Astrocyte of the cerebellum (primary cell): ENCODE measurements at regions not wholly inside any gene's neighbourhood (a gene's known extent, or its start where the extent isn't known, plus 50 kb on each side); places are given as distances from the start of the nearest gene placed in this dataset.

Source experiments
- DNase-seq: peaks from one replicate; pipeline ENCODE4 v3.0.0-alpha.2; 2011; ENCODE audit warnings: low read depth
- H3K4me3 ChIP-seq: 2 replicates; pipeline ENCODE4 v1.5.1; 2011; ENCODE audit warnings: mild to moderate bottlenecking, low read depth, low read length, moderate library complexity
- CTCF ChIP-seq: IDR thresholded peaks from 2 replicates; pipeline ENCODE4 v1.5.1; 2012; ENCODE audit warnings: low read length, low read depth, moderate library complexity, mild to moderate bottlenecking; ENCODE audit errors: missing control alignments
- in situ Hi-C: cut with HindIII; loops from 2 replicates; pipeline ENCODE4 v1.10.0; 2017; ENCODE audit warnings: low sequenced_read_pairs

- in situ Hi-C loops: no loop called here
- no peak overlapping the region for H3K4me3 ChIP-seq
- DNase-seq: no peak
- no peak for TF ChIP-seq CTCF
Measured at GRCh38 chr21:26412885-26413284, 160.2 kb downstream of the CYYR1 start.

- in situ Hi-C loops: no loop called here
- TF ChIP-seq CTCF: no peak
- DNase-seq: no peak
- H3K4me3 ChIP-seq: no peak overlapping the region
Measured at GRCh38 chr21:26409735-26410134, 163.4 kb downstream of the CYYR1 start.

GRCh38 chr21:26408511-26408910, 164.6 kb downstream of the CYYR1 start:
- DNase-seq: no peak
- in situ Hi-C loops: no loop called here
- TF ChIP-seq CTCF: no peak
- H3K4me3 ChIP-seq: no peak overlapping the region

GRCh38 chr21:26406526-26406925, 166.6 kb downstream of the CYYR1 start:
- in situ Hi-C loops: no loop called here
- TF ChIP-seq CTCF: no peak
- H3K4me3 ChIP-seq: no peak overlapping the region
- DNase-seq: no peak

DNA sequence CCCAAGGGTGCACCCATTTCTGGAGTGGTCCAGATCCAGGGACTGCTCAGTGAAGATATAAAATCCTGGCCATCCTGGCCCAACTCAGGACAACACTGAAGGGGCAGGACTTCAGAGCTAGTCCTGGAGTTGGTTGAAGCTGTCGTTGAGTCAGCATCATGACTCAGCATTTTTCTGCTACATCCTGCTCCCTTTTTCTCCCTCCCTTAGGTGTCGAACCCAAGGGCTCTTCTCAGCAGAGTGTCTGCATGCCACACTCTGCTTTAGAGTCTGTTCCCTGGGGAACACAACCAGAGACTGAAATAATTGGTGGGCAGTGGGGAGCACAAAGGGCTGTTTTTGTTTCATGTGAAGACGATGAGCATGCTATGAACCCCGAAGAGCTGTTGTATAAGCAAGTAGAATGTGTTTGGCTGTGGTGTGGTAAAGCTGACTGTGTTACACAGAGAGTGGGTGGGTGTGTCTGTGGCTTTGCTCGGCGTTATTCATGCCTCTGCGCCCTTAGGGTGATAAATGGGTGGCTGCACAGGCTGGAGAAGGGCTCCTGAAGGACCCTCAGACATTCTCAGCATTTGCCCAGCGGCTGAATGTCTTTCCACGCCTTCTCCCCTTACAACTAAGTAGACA, 167.2 kb downstream of the CYYR1 start:
- peak; percentile 23 for DNase-seq
- in situ Hi-C loops: no loop called here
- TF ChIP-seq CTCF: no peak
- no peak overlapping the region for H3K4me3 ChIP-seq

DNA sequence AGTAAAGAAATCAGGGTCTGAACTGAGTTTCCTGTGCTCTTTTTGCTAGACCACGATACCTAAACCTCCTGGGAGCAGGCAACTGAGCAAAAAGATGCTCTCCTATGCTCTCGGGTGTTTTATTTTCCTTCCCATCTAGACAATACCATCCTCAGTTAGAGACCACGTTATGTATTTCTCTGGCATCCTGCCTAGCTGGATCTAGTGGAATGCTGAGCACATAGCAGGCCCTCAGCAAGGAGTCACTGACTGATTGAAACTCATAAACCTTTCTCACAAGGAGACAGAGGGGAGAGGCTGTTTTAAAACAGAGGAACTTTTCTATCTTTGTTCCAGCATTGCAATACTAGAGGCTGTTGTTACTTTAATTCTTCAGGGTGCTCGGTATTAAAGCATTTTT, 168.0 kb downstream of the CYYR1 start:
- in situ Hi-C loops: no loop called here
- no peak for TF ChIP-seq CTCF
- peak; percentile 36 for DNase-seq
- no peak overlapping the region for H3K4me3 ChIP-seq
